OCI-LY7 (cell line): ENCODE measurements at regions not wholly inside any gene's neighbourhood (a gene's known extent, or its start where the extent isn't known, plus 50 kb on each side); places are given as distances from the start of the nearest gene placed in this dataset.

Experiments used
- CTCF ChIP-seq: fragments of 200-600 bp; sonication (generic); conservative IDR thresholded peaks from 2 replicates; pipeline ENCODE4 v1.5.1; 2014; ENCODE audit warnings: mild to moderate bottlenecking, antibody characterized with exemption, low read length, moderate library complexity, mixed read lengths
- EZH2phosphoT487 ChIP-seq: fragments of 200-600 bp; sonication (generic); IDR thresholded peaks from 2 replicates; pipeline ENCODE4 v1.6.1; 2018; ENCODE audit warnings: low read depth, borderline replicate concordance, mild to moderate bottlenecking, mixed run types, antibody characterized with exemption, low read length, moderate library complexity, mixed read lengths

- no peak for TF ChIP-seq CTCF
- no peak for TF ChIP-seq EZH2phosphoT487
Observed at GRCh38 chr12:19003987-19004619, 125.4 kb upstream of the PLEKHA5 start.
